ENCODE measurements at regions not wholly inside any gene's neighbourhood (a gene's known extent, or its start where the extent isn't known, plus 50 kb on each side); places are given as distances from the start of the nearest gene placed in this dataset.

DNA sequence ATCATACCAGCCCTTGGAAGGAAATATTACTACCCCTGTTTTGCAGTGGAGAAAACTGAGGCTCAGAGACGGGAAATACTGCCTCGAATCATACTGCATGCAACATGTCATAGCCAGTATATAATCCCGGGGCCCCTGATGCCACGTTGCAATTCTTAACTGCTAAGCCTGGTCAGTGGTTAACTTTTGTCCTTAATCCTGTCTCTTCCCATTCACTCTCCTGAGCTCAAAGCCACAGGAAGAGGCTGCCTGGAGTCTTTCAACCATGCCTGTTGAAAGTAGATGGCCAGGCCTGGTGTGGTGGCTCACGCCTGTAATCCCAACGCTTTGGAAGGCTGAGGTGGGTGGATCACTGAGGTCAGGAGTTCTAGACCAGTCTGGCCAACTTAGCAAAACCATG lies 166.6 kb downstream of the MIAT start:
- TF ChIP-seq TAF1 (IDR thresholded peaks at IDR 0.05; ENCODE audit: borderline replicate concordance, insufficient read depth, low read length) (no peak), POLR2AphosphoS5 (IDR thresholded peaks at IDR 0.05; ENCODE audit: low read depth, low read length) (no peak), FOXP2 (optimal IDR thresholded peaks at IDR 0.05; ENCODE audit: borderline replicate concordance, extremely low read depth, extremely low read length, insufficient read depth) (no peak), SIN3A (IDR thresholded peaks at IDR 0.05; ENCODE audit: borderline replicate concordance, insufficient read depth, low read length) (no peak)
- TF ChIP-seq, protein P1, sequence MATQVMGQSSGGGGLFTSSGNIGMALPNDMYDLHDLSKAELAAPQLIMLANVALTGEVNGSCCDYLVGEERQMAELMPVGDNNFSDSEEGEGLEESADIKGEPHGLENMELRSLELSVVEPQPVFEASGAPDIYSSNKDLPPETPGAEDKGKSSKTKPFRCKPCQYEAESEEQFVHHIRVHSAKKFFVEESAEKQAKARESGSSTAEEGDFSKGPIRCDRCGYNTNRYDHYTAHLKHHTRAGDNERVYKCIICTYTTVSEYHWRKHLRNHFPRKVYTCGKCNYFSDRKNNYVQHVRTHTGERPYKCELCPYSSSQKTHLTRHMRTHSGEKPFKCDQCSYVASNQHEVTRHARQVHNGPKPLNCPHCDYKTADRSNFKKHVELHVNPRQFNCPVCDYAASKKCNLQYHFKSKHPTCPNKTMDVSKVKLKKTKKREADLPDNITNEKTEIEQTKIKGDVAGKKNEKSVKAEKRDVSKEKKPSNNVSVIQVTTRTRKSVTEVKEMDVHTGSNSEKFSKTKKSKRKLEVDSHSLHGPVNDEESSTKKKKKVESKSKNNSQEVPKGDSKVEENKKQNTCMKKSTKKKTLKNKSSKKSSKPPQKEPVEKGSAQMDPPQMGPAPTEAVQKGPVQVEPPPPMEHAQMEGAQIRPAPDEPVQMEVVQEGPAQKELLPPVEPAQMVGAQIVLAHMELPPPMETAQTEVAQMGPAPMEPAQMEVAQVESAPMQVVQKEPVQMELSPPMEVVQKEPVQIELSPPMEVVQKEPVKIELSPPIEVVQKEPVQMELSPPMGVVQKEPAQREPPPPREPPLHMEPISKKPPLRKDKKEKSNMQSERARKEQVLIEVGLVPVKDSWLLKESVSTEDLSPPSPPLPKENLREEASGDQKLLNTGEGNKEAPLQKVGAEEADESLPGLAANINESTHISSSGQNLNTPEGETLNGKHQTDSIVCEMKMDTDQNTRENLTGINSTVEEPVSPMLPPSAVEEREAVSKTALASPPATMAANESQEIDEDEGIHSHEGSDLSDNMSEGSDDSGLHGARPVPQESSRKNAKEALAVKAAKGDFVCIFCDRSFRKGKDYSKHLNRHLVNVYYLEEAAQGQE (IDR thresholded peaks at IDR 0.05; ENCODE audit: insufficient read depth in 1 of 2, low read depth in 2 of 2, low read length in 2 of 2), result no peak

DNA sequence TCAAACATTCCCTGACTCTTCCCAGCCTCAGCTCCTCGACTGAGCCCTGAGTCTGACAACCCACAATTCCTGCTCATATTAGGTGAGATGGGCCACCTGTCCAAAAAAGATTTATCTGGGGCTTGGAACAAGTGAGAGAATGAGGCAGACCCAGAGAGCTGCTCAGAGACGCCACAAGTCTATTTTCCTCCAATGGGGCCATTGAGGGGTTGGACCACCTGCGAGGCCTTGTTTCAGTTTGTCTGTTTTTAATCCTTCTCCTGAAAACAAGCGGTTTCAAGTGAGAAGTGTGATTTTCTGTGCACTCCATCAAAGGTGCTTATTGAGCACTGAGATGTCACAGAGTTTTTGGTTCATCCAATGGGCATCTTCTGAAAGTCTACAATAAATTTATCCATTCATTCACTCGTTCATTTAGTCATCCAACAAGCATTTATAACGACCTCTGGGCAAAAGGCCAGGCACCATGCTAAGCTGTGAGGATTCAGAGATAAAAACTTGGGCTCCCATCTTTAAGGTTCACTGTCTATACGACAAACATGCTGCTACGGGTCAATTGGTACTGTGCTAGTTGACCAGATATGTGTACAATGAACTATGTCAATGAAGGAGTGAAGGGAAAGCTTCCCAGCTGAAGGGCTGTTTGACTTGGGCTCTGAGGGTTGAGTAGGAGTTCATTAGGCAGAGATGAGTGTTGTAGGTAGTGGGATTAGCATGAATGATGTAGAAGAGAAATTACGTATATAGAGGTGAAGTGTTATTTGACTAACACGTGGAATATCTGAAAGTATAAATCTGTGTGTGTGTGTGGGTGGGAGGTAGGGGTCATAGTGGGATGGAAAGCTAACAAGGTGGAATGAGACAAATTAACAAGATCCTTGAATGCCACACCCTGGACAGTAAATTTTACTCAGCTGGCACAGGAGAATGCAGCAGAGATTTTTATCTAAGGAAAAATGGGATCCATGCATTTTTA lies 168.9 kb downstream of the MIAT start:
- no peak for TF ChIP-seq POLR2AphosphoS5 (IDR thresholded peaks at IDR 0.05; ENCODE audit: low read depth, low read length)
- no peak for TF ChIP-seq FOXP2 (optimal IDR thresholded peaks at IDR 0.05; ENCODE audit: borderline replicate concordance, extremely low read depth, extremely low read length, insufficient read depth)
- TF ChIP-seq, protein P1 (IDR thresholded peaks at IDR 0.05; ENCODE audit: insufficient read depth in 1 of 2, low read depth in 2 of 2, low read length in 2 of 2), result no peak
- no peak for TF ChIP-seq TAF1 (IDR thresholded peaks at IDR 0.05; ENCODE audit: borderline replicate concordance, insufficient read depth, low read length)
- TF ChIP-seq SIN3A (IDR thresholded peaks at IDR 0.05; ENCODE audit: borderline replicate concordance, insufficient read depth, low read length), result no peak

DNA sequence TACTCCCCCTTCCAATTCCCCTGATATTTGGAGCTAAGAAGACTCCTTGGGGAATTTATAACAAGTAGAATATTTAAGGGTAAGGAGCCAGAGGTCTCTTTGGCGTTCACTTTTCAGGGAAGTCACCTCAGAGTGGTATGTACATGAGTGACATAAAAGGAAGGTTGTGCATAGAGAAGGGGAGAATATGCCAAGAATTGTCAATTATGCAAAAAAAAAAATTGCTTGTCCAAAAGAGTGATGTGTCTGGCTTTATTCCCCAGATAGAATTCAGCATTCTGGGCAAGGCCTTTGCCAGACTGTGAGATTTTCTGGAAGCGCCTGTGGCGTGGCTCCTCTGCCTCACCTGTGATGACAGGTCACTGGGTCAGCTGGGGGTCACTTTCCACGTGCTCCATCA lies 170.2 kb downstream of the MIAT start:
- TF ChIP-seq FOXP2 (optimal IDR thresholded peaks at IDR 0.05; ENCODE audit: borderline replicate concordance, extremely low read depth, extremely low read length, insufficient read depth) (no peak), SIN3A (IDR thresholded peaks at IDR 0.05; ENCODE audit: borderline replicate concordance, insufficient read depth, low read length) (no peak), POLR2AphosphoS5 (IDR thresholded peaks at IDR 0.05; ENCODE audit: low read depth, low read length) (no peak), TAF1 (IDR thresholded peaks at IDR 0.05; ENCODE audit: borderline replicate concordance, insufficient read depth, low read length) (no peak)
- TF ChIP-seq, protein P1 (IDR thresholded peaks at IDR 0.05; ENCODE audit: insufficient read depth in 1 of 2, low read depth in 2 of 2, low read length in 2 of 2), result no peak

DNA sequence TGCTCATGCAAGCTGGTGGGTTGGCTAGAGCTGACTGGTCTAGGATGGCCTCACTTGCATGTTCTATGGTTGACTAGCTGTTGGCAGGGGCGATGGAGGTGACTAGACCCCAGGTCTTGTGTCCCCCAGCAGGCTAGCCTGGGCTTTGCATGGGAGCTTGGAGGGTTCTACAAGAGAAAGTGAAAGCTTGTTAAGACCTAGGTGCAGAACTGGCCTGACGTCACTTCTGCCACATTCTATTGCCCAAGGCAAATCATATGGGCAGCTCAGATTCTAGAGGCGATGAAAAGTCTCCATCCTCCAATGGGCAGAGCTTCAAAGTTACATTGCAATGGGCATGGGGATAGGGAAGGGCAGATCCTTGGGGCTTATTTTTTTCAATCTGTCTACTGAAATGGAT lies 170.9 kb downstream of the MIAT start:
- TF ChIP-seq, protein P1 (IDR thresholded peaks at IDR 0.05; ENCODE audit: insufficient read depth in 1 of 2, low read depth in 2 of 2, low read length in 2 of 2), result no peak
- no peak for TF ChIP-seq TAF1 (IDR thresholded peaks at IDR 0.05; ENCODE audit: borderline replicate concordance, insufficient read depth, low read length)
- TF ChIP-seq POLR2AphosphoS5 (IDR thresholded peaks at IDR 0.05; ENCODE audit: low read depth, low read length), result no peak
- no peak for TF ChIP-seq SIN3A (IDR thresholded peaks at IDR 0.05; ENCODE audit: borderline replicate concordance, insufficient read depth, low read length)
- no peak for TF ChIP-seq FOXP2 (optimal IDR thresholded peaks at IDR 0.05; ENCODE audit: borderline replicate concordance, extremely low read depth, extremely low read length, insufficient read depth)

Data from PFSK-1 (cell line).